H9 (cell line): ENCODE measurements at regions not wholly inside any gene's neighbourhood (a gene's known extent, or its start where the extent isn't known, plus 50 kb on each side); places are given as distances from the start of the nearest gene placed in this dataset.

Experiments used
- DNase-seq: peaks from one replicate; pipeline ENCODE4 v3.0.0-alpha.2; 2017
- H2AFZ ChIP-seq: one replicate; pipeline ENCODE4 v1.6.1; 2013; ENCODE audit warnings: mild to moderate bottlenecking, low read length, control low read depth, moderate library complexity
- H2AK5ac ChIP-seq: 2 replicates; pipeline ENCODE4 v1.6.1; 2013; ENCODE audit warnings: low read length, control low read depth, mixed read lengths; ENCODE audit not compliant: insufficient read length
- H2BK120ac ChIP-seq: one replicate; pipeline ENCODE4 v1.6.1; 2013; ENCODE audit warnings: low read depth, mild to moderate bottlenecking, low read length, control low read depth, inconsistent platforms; ENCODE audit not compliant: poor library complexity, severe bottlenecking
- H2BK12ac ChIP-seq: 2 replicates; pipeline ENCODE4 v1.6.1; 2013; ENCODE audit warnings: low read length, control low read depth, mixed read lengths, low read depth; ENCODE audit not compliant: insufficient read length
- H2BK15ac ChIP-seq: 2 replicates; pipeline ENCODE4 v1.6.1; 2013; ENCODE audit warnings: low read depth, low read length, control low read depth
- H2BK20ac ChIP-seq: one replicate; pipeline ENCODE4 v1.6.1; 2013; ENCODE audit warnings: low read depth, mild to moderate bottlenecking, low read length, control low read depth, inconsistent platforms; ENCODE audit not compliant: poor library complexity, severe bottlenecking
- H2BK5ac ChIP-seq: 2 replicates; pipeline ENCODE4 v1.6.1; 2013; ENCODE audit warnings: low read length, control low read depth, mixed read lengths; ENCODE audit not compliant: insufficient read length
- H3K14ac ChIP-seq: 2 replicates; pipeline ENCODE4 v1.6.1; 2013; ENCODE audit warnings: low read length, control low read depth; ENCODE audit not compliant: insufficient read depth
- H3K18ac ChIP-seq: 2 replicates; pipeline ENCODE4 v1.6.1; 2013; ENCODE audit warnings: low read depth, mild to moderate bottlenecking, mixed read lengths, low read length, control low read depth; ENCODE audit not compliant: insufficient read length
- H3K23ac ChIP-seq: 2 replicates; pipeline ENCODE4 v1.6.1; 2013; ENCODE audit warnings: low read length, control low read depth, mixed read lengths, low read depth; ENCODE audit not compliant: insufficient read length
- H3K23me2 ChIP-seq: 2 replicates; pipeline ENCODE4 v1.6.1; 2013; ENCODE audit warnings: low read depth, mild to moderate bottlenecking, mixed read lengths, low read length, control low read depth; ENCODE audit not compliant: insufficient read length, poor library complexity, severe bottlenecking
- H3K27ac ChIP-seq: 2 replicates; pipeline ENCODE4 v1.5.1; 2013; ENCODE audit warnings: low read length, control low read depth, mixed read lengths, low read depth; ENCODE audit not compliant: insufficient read length
- H3K27me3 ChIP-seq: 2 replicates; pipeline ENCODE4 v1.6.1; 2013; ENCODE audit warnings: low read length, control low read depth, inconsistent platforms; ENCODE audit not compliant: insufficient read depth
- H3K4ac ChIP-seq: 2 replicates; pipeline ENCODE4 v1.6.1; 2013; ENCODE audit warnings: low read depth, mild to moderate bottlenecking, control low read depth, inconsistent platforms, low read length, moderate library complexity
- H3K4me1 ChIP-seq: 2 replicates; pipeline ENCODE4 v1.6.1; 2013; ENCODE audit warnings: low read length, control low read depth, inconsistent platforms; ENCODE audit not compliant: insufficient read depth
- H3K4me2 ChIP-seq: 2 replicates; pipeline ENCODE4 v1.6.1; 2013; ENCODE audit warnings: low read length, control low read depth, mixed read lengths; ENCODE audit not compliant: insufficient read length, insufficient read depth
- H3K56ac ChIP-seq: 2 replicates; pipeline ENCODE4 v1.6.1; 2013; ENCODE audit warnings: low read depth, mild to moderate bottlenecking, mixed read lengths, low read length, control low read depth; ENCODE audit not compliant: insufficient read length
- H3K79me1 ChIP-seq: 2 replicates; pipeline ENCODE4 v1.6.1; 2013; ENCODE audit warnings: low read depth, mild to moderate bottlenecking, moderate library complexity, low read length, control low read depth, inconsistent platforms; ENCODE audit not compliant: insufficient read depth, poor library complexity, severe bottlenecking
- H3K79me2 ChIP-seq: 2 replicates; pipeline ENCODE4 v1.6.1; 2013; ENCODE audit warnings: low read length, control low read depth, inconsistent platforms; ENCODE audit not compliant: insufficient read depth
- H3K9ac ChIP-seq: 2 replicates; pipeline ENCODE4 v1.6.1; 2013; ENCODE audit warnings: low read length, control low read depth, mixed read lengths; ENCODE audit not compliant: insufficient read length; ENCODE audit errors: extremely low read depth
- H3K9me3 ChIP-seq: one replicate; pipeline ENCODE4 v1.6.1; 2013; ENCODE audit warnings: low read depth, low read length, inconsistent platforms; ENCODE audit not compliant: control insufficient read depth
- H3T11ph ChIP-seq: one replicate; pipeline ENCODE4 v1.6.1; 2013; ENCODE audit warnings: mild to moderate bottlenecking, low read length, control low read depth, inconsistent platforms
- H4K20me1 ChIP-seq: one replicate; pipeline ENCODE4 v1.6.1; 2013; ENCODE audit not compliant: control insufficient read depth, insufficient read length, insufficient read depth
- H4K5ac ChIP-seq: 2 replicates; pipeline ENCODE4 v1.6.1; 2013; ENCODE audit warnings: low read depth, mild to moderate bottlenecking, mixed read lengths, low read length, control low read depth; ENCODE audit not compliant: insufficient read length
- H4K8ac ChIP-seq: replicated peaks from 2 replicates; pipeline ENCODE4 v1.6.1; 2013; ENCODE audit warnings: low read length, control low read depth, mixed read lengths, low read depth; ENCODE audit not compliant: insufficient read length
- H4K91ac ChIP-seq: 2 replicates; pipeline ENCODE4 v1.6.1; 2013; ENCODE audit warnings: low read depth, mild to moderate bottlenecking, moderate library complexity, mixed read lengths, low read length, control low read depth; ENCODE audit not compliant: insufficient read length
- H3K27ac Mint-ChIP-seq, 3 experiments: 2 replicates in 2 of 3; 3 replicates in 1 of 3; pipeline ENCODE4 v1.8.0; 2020 to 2021; ENCODE audit warnings: mixed read lengths in 3 of 3, mild to moderate bottlenecking in 1 of 3, moderate library complexity in 1 of 3
- H3K27me3 Mint-ChIP-seq: 2 replicates; pipeline ENCODE4 v1.8.0; 2021; ENCODE audit warnings: low read depth, mild to moderate bottlenecking, moderate library complexity, mixed read lengths
- H3K36me3 Mint-ChIP-seq, 3 experiments: 2 replicates in 2 of 3; 3 replicates in 1 of 3; pipeline ENCODE4 v1.8.0; 2020 to 2021; ENCODE audit warnings: low read depth in 3 of 3, mixed read lengths in 3 of 3; ENCODE audit not compliant: insufficient read depth in 1 of 3
- H3K4me1 Mint-ChIP-seq, 2 experiments: 2 replicates each; pipeline ENCODE4 v1.8.0; 2020; ENCODE audit warnings: mixed read lengths in 2 of 2
- H3K4me3 Mint-ChIP-seq, 2 experiments: 2 replicates in 1 of 2; 3 replicates in 1 of 2; pipeline ENCODE4 v1.8.0; 2020 to 2021; ENCODE audit warnings: mild to moderate bottlenecking in 2 of 2, mixed read lengths in 2 of 2, moderate library complexity in 1 of 2
- H3K9me3 Mint-ChIP-seq, 2 experiments: 2 replicates in 1 of 2; 3 replicates in 1 of 2; pipeline ENCODE4 v1.8.0; 2020; ENCODE audit warnings: mild to moderate bottlenecking in 2 of 2, mixed read lengths in 2 of 2, moderate library complexity in 1 of 2
- WGBS: extraction: QIAGEN DNeasy Blood & Tissue Kit; methylation state at CpG from one replicate; pipeline ENCODE4 v1.1.7; 2013; ENCODE audit warnings: missing lambda C conversion rate, low lambda C conversion rate, mixed read lengths; ENCODE audit not compliant: insufficient read length; ENCODE audit errors: extremely low coverage; 5-methylcytosine and 5-hydroxymethylcytosine counted together
- TF ChIP-seq, protein P1 (sequence below): fragments of 200-600 bp; sonication (generic); conservative IDR thresholded peaks from 3 replicates; pipeline ENCODE4 v1.8.0; 2021; ENCODE audit warnings: antibody characterized with exemption, mild to moderate bottlenecking

DNA sequence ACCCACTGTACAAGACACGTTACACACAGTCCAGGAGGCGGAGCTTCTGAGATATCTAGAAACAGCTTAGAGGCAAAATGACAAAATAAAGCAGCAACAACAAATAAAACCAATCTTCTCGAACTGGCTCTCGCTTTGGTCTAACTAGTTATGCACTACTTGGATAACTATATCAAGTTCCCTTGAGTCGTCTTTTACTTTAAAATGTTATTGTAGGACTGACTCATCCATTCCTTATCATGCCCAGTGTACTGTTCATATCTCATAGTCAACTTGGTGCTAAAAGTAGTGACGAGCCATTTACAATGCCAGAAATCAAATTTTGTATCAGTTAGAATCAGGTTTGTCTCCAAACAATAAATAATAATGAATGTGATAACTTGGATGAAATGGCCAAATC lies 102.5 kb upstream of the SLC35G4 start:
- Histone ChIP-seq H2AFZ (no peak overlapping the region), H3K23ac (no peak overlapping the region), H2BK5ac (no peak overlapping the region), H4K20me1 (no peaks in the 10 kb centered on the region), H3K27ac (no peak overlapping the region), H3K14ac (no peak overlapping the region), H3K4ac (no peak overlapping the region), H3K23me2 (no peaks in the 10 kb centered on the region), H3K79me1 (no peaks in the 10 kb centered on the region), H3K27me3 (no peaks in the 10 kb centered on the region), H3K9me3 (no peaks in the 10 kb centered on the region), H3K79me2 (no peaks in the 10 kb centered on the region), H3K4me2 (no peak overlapping the region), H4K91ac (no peak overlapping the region), H3K9ac (no peak overlapping the region), H3T11ph (no peak overlapping the region), H2BK120ac (no peak overlapping the region), H2AK5ac (no peak overlapping the region), H4K8ac (no peak overlapping the region), H3K4me1 (no peaks in the 10 kb centered on the region), H3K56ac (no peak overlapping the region), H2BK12ac (no peak overlapping the region), H3K18ac (no peak overlapping the region), H2BK15ac (no peak overlapping the region), H4K5ac (no peak overlapping the region), H2BK20ac (no peak overlapping the region)
- no peaks in the 10 kb centered on the region for H3K9me3 Mint-ChIP-seq
- H3K36me3 Mint-ChIP-seq = no peaks in the 10 kb centered on the region
- no peak overlapping the region for H3K27ac Mint-ChIP-seq
- H3K27me3 Mint-ChIP-seq = no peaks in the 10 kb centered on the region; the same call in 1 of the 2 replicates
- no peak for DNase-seq
- no CpG with 5 or more reads among the region's 6 CpGs for WGBS
- no peaks in the 10 kb centered on the region for H3K4me1 Mint-ChIP-seq
- TF ChIP-seq, protein P1, sequence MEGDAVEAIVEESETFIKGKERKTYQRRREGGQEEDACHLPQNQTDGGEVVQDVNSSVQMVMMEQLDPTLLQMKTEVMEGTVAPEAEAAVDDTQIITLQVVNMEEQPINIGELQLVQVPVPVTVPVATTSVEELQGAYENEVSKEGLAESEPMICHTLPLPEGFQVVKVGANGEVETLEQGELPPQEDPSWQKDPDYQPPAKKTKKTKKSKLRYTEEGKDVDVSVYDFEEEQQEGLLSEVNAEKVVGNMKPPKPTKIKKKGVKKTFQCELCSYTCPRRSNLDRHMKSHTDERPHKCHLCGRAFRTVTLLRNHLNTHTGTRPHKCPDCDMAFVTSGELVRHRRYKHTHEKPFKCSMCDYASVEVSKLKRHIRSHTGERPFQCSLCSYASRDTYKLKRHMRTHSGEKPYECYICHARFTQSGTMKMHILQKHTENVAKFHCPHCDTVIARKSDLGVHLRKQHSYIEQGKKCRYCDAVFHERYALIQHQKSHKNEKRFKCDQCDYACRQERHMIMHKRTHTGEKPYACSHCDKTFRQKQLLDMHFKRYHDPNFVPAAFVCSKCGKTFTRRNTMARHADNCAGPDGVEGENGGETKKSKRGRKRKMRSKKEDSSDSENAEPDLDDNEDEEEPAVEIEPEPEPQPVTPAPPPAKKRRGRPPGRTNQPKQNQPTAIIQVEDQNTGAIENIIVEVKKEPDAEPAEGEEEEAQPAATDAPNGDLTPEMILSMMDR = no peak
- H3K4me3 Mint-ChIP-seq = no peak overlapping the region
